Inflammatory macrophage (primary cell): ENCODE measurements at regions not wholly inside any gene's neighbourhood (a gene's known extent, or its start where the extent isn't known, plus 50 kb on each side); places are given as distances from the start of the nearest gene placed in this dataset.
"Not testable (repeated sequence)": the region's sequence is repeated elsewhere in the genome, so short reads cannot be mapped to it uniquely, and the experiment has no call there.

Experiments used
- DNase-seq, 2 donors: peaks; one replicate each; pipeline ENCODE4 v3.0.0-alpha.2; 2020 to 2022

DNA sequence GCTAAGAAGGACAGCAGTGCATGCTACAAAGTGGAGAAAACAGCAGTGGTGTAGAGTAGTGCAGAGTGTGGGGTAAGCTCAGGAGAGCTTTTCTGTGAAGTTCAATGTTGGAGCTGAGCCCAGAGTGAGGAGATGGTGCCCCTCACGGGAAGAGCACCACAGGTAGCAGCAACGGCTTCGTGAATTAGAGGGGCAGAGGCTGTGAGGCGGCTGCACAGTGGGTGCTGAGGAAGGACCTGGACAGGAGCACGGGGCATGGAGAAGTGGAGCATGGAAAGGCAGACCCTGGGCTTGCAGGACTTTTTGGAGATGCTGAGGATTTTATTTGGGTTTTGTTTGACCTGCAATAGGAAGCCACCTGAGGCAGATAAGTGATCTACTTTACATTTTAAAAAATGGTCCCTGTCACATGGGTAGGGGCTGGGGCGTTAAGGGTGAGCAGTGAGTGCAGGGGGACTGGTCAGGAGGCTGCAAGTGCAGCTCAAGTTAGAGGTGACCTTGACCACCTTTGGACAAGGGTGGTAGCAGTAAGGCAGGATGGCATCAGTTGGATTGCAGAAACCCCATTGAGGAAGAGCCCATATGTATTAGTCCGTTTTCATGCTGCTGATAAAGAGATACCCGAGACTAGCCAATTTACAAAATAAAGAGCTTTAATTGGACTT lies 85.0 kb downstream of the MYCN start:
- DNase-seq: no peak

DNA sequence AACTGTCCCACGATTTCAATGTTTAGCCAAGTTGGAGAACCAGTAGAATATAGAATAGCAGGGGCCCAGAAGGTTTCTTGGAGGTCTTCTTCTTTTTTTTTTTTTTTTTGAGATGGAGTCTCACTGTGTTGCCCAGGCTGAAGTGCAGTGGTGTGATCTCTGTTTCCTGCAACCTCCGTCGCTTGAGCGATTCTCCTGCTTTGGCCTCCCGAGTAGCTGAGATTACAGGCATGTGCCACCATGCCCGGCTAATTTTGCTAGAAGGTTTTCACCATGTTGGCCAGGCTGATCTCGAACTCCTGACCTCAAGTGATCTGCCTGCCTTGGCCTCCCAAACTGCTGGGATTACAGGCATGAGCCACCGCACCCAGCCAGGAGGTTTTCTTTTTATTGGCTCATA lies 84.3 kb downstream of the MYCN start:
- not testable (repeated sequence) for DNase-seq

DNA sequence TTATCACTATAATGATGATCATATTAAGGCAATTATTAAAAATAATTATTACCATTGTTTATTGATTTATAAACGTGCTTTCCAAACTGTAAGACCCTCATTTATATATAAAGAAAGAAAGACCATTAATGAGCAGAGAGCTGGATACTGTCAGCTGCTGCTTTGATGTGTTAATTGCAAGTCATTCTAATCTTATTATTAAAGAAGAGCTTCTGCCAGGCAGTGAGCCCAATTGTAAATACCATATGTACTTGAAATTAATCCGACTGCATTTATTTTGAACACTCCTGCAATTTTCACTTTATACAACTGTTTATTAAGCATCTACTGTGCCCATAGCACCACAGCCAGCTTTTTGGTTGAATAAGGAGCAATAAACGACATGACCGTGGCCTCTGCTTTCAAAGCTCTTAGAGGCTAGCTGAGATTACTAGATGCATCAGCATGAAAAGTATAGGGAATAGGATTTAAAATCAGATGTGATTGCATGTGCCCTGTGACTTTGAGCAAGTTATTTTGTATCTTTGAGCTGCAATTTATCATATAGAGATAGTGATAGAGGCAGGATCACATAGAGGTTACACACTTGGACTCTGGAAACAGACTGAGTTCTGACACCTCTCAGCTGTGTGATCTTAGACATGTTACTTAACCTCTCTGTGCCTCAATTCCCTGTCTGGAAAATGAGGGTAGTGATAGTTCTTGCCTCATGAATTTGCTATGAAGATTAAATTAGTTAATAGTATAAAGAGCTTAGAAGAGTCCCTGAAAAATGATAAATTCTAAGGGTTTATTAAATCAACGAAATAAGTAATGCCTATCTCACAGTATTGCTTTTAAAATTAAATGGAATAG lies 83.4 kb downstream of the MYCN start:
- no peak for DNase-seq

DNA sequence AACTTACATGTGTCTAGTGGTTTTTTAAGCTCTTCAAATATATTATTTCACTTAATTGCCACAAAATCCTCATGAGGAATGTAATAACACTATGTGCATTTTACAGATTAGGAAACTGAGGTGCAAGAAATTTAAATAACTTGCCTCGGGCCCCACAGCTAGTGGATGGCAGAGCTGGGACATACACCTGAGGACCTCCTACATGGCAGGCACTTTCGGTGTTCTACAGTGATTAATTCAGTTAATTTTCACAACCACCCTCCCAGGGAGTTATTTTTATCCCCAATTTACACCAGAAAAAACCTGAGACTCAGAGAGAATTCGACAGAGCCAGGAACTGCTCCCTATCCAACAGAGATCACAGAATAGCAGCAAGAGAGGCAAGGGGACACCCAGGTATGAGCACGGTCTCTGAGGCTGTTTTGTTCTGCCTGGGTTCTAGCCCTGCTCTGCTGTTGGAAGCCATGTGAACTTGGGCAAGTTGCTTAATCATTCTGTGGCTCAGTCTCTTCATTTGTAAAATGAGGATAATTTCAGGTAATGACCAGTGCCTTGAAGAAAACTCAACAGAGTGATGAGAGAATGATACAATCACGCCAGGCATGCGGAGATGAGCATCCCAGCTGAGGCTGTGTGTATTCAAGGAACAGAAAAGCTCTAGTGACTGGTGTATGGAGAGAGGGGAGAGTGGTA lies 82.3 kb downstream of the MYCN start:
- no peak for DNase-seq

DNA sequence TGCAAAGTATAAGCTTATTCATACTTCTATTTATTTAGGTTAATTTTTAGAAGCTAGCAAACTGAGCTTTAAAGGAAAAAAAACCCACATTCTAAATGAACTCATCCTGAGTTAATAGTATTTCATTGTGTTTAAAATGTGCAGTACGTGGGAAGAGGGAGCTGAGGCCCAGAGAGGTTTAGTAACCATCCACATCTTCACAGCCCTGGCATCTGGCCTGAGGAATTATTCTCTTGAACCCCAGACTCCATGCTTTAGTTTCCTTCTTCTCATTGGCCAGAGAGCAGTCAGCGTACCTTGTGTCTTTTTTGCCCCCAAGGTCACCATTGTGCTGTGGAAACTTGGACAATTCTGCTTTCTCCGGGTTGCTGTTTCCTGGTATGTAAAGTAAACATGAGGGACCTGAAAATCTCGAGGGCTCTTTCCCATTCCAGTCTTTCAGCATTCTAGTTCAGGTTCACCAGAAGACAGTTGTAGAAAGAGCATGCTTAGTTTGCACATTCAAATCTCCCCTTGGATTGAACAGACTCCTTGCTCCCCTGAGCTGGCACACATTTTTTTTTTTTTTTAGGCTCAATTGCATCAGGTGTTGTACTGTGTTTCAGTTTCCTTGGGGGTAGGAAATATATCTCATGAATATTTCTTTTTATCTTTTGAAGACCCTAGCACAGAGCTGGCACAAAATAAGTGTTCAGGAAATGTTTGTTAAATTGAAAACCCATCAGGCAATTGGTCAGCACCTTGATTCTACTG lies 81.4 kb downstream of the MYCN start:
- no peak for DNase-seq

DNA sequence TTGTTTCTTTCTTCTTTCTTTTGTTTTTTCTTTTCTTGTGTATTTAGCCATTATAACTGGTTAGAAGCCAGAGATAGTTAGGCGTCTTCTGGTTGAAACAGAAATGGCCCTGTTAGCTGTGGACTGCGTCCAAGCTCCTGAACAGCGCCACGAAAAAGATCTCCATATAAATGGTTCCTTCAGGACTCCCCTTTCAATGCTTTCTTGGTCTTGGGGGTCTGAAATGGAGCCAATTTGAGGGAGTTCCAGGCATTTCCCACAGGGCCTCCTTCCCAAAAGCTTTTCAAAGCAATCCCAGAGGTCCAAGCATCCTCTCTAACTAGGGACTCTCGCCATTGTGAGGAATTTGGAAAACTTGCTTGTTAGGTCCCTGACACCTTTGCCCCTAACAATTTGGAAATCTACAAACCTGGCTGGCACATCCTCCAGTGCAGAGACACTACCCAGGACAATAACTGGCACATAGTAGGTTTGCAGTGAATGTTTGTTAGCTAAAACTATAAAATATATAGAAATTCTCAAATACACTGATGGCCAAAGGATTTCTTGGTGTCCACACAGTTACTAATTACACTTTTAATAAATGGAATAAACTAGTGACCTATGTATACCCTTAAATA lies 80.1 kb downstream of the MYCN start:
- DNase-seq: no peak

DNA sequence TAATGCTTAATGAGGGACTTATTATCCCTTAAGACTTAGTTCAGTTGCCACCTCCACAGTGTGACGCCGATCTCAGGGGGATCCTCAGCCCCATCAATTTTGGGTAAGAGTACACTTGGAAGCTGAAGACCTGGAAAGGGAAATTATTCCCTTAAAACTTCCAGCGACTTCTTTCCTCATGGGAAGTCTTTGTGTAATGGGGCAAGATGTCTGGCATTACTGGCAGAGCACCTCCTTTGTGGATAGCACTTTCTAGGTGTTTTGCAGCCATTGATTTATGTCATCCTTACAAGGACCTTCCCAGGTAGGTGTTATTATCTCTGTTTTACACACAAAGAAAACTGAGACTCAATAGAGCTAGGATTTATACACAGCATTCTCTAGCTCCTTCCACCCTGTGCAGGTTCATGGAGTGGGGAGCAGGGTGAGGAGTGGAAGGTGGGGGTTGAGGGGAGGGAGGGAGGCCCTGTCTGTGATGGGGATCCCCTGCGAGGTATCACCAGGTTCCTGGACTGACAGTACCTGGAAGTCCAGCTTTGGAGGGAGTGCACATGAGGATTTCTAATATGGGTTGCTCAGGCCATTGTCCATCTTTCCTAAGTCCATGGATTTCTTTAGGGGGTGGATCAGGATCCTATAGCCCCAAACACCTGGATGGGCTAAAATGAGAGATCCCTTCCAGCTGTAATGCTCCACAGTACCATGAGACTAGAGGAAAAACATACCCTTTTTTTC lies 79.4 kb downstream of the MYCN start:
- no peak for DNase-seq

DNA sequence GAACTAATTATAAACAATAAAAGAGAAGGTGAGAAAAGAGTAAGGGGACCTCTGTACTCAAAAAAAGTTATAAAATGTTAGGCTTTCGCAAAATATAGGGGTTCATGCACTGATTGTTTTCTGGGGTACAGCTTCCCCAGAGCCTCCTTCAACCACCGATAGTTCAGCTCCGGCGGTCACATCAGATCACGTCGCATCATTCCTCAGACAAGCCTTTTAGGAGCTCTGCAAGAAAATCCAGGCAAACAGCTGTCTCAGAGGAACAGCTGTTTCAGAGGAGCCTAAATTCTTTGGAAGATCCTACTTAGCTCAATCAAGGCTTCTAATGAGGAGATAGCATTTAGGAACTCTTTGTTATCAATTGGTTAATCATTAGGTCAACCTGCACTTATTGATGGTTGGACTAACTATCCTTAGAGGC lies 78.7 kb downstream of the MYCN start:
- no peak for DNase-seq

DNA sequence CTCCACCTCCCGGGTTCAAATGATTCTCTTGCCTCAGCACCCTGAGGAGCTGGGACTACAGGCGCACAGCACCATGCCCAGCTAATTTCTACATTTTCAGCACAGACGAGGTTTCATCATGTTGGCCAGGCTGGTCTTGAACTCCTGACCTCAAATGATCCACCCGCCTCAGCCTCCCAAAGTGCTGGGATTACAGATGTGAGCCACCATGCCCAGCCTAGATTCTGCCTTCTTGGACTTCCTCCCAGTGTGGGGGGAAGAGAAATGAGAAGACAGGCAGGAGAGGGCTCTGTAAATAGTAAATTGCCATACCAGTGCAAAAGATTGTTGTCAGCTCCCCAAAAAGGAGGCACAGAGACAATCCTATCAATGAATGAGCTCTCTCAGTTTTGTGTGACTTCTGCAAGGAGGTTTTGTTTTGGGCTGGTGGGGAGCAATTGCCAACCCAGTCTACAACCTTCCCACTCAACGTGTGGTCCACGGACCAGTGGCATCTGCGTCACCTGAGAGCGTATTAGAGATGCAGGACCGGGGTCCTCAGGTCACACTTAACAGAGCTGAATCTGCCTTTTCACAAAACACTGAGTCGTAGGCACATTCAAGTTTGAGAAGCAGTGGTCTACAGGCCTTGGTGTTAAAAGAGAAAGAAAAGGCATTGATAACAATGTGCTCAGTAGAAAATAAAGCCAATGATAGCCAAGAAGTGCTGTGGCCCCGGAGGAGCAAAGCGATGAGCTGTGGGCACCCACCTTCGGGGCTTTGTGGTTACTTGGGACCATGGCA lies 78.1 kb downstream of the MYCN start:
- DNase-seq: no peak

DNA sequence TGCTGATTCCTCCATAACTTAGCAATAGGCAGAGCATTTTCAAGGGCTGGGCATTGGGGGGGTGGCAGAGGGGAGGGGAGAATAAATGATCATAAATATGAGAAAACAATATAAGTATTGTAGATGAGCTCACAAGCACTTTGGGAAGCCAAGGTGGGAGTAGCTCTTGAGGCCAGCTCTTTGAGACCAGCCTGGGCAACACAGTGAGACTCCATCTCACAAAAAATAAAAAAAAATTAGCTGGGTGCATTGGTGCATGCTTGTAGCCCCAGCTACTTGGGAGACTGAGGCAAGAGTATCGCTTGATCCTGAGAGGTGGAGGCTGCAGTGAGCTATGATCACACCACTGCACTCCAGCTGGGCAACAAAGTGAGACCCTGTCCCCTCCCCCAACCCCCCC lies 75.9 kb downstream of the MYCN start:
- DNase-seq: no peak

DNA sequence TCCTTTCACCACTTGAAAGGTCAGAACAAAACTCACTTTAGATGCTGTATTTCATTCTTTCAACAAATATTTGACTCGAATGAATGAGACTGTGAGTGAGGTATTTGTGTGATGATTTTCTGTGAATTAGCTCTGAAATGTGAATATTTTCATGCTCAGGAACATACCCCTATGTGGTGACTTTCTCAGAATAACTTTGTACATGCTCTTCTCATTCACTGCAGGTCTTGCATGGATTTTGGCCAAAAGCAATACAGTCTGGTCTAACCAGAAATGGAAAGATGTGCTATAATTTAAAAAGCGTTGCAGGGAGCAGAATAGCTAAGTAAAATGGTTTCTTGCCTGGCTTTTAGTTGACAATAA lies 75.5 kb downstream of the MYCN start:
- no peak for DNase-seq

DNA sequence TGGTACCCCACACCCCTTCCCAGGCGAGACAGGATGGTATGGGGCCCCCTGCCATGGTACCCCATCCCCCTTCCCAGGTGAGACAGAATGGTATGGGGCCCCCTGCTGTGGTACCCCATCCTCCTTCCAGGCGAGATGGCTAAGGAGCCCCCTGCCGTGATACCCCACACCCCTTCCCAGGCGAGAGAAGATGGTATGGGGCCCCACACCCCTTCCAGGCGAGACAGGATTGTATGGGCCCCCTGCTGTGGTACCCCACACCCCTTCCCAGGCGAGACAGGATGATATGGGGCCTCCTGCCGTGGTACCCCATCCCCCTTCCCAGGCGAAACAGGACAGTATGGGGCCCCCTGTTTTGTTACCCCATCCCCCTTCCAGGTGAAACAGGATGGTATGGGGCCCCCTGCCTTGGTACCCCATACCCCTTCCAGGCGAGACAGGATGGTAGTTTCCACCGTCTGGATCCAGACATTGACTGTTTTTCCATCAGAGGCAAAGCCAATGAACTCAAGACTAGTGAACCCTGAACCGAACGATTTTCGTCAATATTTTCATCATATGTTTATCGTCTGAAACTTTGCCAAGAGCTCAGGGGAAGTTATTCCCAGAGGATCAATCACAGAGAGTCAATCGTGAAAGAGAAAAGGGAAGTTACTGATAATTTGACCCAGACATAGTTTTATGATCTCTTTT lies 75.0 kb downstream of the MYCN start:
- DNase-seq: no peak

DNA sequence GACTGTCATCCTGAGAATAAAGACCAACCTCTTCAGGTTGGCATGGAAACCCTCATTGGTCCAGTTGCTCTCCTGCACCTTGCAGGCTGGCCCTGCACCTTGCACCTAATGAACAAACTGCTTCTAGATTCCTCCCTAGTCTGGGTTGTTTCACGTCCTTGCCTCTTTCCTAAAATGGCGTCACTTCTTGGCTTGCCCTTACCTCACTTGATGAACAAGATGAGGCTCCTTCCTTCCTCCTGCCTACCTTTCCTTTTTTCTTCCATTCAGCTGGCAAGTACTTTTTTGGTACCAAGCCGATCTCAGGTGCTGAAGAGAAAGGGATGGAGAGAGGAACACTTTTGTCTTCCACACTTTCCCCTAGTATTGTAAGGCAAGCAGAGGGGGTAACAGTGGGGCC lies 74.5 kb downstream of the MYCN start:
- DNase-seq: no peak

DNA sequence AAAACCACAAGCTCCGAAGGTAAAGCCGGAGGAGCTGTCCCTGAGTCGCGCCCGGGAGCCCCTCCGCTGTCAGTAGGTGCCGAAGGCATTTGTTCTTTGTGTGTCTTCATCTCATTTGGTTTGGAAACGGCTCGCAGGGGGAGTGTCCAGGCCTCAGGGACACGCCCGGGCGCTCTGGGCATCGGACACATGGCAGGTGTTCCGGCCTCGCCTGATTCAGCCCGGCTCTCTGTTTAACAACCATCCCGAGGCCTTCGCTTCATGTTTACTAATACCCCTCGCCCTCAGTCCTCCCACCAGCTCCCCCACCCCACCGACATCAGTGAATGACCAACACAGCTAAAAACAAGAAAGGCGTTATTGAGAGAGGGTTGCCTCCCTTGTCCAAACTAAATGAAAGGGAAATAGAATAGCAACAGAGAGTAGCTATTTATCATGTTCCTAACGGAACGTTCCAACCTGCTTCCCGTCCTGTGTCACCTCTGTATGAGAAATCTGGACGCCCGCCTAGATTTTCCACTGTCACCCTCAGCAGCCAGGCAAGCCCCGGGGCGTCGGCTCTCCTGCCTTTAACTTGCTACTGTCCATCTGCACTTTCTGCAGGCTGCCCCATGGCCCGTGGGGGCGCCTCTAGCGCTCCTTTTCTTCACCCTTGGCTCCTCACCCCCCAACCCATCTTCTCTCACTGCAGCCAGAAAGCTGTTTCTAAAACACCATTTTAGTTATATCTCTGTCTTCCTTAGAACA lies 73.9 kb downstream of the MYCN start:
- DNase-seq: no peak

DNA sequence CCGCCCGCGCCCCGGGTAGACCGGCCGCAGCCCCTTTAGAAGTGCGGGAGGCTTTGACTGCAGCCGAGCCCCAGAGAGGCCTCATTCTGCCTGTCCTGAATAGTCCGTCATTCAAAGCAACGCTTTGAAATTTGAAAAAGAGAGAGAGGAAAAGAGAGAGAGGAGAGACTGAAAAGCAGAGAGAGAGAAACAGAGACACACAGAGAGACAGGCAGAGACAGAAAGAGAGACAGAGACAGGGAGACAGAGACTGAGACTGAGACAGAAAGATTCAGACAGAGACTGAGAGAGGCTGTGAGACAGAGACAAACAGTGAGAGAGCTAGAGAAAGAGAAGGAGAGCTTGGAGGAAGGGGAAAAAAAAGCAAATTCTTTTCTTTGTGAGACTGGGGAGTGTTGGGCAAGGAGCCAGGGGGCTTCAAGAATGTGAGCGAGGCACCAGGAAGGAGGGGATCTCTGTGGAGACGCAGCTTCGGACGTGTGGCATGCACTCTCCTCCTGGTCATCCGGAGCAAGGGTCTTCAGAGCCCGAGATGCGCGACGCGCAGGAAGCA lies 73.1 kb downstream of the MYCN start:
- DNase-seq: no peak

DNA sequence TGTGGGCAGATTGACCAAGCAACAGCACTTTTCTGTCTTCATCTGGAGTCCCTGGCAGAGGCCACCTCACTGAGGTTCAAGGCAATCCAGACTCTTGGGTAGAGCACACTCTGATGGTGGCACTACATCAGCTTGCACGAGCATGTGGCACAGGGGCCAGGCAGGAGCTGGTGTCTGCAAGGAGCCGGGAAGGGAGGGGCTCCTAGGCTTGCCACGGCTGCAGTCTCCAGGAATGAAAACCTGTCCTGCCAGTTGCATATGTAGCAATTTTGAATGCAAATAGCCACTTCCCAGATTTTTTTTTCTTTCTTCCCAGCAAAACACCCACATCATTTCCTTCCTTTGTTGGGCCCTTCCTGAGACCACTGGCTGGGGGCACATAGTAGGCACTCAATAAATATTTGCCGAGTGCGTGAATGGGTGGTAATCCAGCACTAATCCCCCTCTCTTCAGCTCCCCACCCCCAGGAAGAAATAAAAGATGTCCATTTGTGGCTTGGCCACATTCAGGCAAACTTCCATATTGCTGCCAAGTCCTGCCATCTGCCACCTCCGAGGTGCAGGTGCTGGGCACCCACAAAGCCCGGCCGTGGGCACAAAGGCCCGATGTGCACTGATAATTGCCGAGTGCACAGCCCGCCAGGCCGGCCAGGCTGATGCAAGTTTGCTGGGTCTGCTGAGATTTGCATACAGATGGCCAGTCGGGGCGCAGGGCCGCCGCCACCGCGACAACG lies 72.4 kb downstream of the MYCN start:
- no peak for DNase-seq

DNA sequence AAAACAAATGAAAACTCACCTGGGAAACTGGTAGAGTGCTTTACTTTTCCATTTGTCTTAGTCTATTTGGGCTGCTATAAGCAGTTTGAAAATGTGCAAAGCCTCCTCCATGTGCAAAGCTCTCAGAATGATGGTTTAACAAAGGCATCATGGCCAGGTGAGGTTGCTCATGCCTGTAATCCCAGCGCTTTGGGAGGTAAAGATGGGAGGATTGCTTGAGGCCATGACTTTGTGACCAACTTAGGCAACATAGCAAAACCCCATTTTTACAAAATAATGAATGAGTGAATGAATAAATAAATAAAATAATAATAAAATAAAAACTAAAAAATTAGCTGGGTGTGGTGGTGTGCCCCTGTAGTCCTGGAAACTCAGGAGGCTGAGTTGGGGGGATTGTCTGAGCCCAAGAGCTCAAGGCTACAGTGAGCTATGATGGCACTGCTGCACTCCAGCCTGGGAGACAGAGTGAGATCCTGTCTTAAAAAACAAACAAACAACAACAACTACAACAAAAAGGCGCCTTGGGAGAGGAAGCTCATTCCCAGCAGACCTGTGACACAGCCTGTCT lies 71.8 kb downstream of the MYCN start:
- no peak for DNase-seq

DNA sequence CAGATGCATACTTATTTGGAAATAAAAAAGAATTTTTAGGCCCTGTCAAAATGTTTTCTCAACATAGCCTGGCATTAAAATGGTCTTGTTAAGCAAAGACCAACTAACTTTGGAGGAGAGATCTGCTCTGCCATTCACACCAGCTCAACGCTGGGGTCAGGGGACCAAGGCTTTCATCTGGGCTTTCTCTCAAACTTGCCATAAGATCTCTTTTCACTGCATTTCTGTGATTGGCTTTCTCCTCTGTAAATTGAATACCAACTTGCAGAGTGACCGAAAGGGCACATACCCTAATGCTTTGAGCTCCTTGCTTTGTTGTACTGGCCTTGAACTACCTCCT lies 71.2 kb downstream of the MYCN start:
- no peak for DNase-seq
